Endometrium (tissue), 2 donors: ENCODE measurements at regions not wholly inside any gene's neighbourhood (a gene's known extent, or its start where the extent isn't known, plus 50 kb on each side); places are given as distances from the start of the nearest gene placed in this dataset.

ENCODE experiments used
- FAIRE-seq: peaks from 2 replicates; lab custom pipeline; 2012; peaks lifted over from hg19 to GRCh38; lab: Jason Lieb, UNC
- donor health status: control.
- donor health status: control.

DNA sequence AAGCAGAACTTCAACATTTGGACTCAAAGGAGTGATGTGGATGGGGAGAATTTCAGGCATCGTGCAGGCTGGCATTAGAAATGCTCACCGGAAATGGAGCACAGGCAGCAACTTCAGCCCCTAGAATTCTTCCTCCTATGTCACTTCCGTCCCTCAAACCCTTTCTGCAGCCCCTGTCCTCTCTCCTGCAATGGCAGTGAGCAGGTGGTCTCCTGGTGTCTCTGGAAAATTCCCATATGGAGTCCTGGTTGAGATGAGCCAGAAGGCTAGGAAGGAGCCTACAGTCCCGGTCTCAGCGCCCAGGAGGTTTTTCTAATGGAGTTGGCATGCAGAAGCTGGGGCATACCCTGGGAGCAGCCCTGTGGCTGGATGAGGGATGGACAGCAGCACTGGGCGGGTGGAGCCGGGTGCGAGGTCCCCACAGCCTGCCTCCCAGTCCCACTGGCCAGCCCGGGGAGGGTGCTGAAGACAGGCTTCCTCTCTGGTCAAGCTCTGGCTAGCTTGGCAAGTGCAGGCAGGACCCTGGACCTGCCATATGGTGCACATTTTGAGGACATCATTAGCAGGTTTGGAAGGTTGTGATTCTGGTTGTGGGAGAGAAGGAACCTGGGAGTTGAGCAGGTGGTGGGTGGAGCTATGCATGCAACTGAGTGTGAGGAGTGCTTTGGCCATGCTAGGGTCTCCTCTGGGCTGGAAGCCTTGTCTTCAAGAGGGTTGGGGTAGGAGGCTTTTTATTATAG lies 59.8 kb upstream of the B3GAT1 start:
- FAIRE-seq = no peak

DNA sequence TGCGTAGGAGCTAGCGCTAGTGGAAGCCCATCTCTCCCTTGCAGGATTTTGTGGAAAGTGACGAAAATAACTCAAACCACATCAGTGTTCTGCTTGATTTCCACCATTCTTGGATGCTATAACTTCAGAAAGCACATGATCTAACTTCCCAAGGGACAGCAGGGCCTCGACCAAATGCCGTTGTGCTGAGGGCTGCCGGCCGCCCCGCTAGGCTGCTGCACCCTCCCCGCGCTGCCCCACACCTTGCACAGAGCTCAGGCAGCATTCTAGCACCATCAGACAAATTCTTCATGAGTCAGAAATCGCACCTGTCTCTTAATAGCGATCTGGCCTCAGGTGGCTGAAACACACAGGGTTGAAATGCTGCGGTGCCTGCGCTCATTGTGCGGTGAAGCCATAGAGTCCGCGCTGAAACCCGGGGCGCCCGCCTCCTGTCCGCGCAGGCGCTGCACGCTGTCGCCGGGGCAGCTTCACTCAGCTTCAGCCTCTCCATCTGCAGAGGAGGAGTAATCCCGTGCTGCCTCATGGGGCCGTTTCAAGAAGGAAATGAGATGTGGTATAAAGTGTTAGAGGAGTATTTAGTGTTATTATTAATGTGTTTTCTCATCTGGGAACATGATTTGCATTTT lies 59.2 kb upstream of the B3GAT1 start:
- no peak for FAIRE-seq

DNA sequence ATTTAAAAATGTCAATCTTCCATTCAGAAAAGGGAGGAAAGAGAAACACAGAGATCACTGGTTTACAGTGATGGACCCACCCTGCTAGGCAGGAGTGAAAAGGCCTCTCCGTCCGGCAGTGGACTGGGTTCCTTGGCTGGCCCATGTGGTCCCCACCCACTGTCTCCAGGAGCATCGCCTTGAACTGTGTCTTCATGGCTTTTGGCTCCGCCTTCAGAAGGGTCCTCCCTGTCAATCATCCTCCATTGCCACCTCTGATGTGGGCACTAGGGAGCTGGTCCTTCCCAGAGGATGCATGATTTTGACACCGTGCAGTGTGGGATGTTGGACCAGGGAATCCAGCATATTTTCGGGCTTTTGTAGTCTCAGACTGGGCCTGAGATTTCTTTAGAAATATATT lies 58.2 kb upstream of the B3GAT1 start:
- no peak for FAIRE-seq

DNA sequence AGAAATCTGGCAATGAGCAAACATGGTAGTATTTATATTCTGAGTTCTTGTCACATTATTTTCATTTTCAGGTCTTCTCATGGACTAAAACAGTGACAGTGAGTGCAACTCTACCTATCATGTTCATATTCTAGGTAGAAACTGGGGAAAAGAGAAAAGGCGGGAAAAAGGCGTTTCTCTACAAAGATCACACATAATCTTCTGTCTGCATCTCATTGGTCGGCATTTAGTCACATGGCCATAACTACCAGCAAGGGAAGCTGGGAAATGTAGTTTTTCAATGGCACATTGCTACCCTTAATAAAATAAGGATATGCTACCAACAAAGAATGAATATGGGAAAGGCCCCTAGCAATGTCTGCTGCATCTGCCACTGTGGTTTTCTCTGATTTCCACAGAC lies 57.6 kb upstream of the B3GAT1 start:
- FAIRE-seq = no peak

DNA sequence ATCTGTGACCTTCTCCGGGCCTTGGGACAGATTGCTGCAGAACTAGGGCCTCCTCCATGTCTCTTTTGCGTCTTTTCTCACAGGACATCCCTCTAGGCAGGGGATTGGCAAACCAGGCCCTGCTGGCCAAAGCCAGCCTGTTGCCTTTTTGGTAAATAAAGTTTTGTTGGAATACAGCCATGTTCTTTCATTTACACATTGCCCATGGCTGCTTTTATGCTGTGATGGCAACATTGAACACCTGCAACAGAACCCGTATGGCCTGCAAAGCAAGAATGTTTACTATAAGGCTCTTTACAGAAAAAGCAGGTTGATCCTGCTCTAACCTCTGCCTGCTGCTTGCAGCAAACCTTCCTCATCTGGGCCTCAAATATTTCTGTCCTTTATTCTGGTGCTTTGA lies 56.8 kb upstream of the B3GAT1 start:
- no peak for FAIRE-seq

DNA sequence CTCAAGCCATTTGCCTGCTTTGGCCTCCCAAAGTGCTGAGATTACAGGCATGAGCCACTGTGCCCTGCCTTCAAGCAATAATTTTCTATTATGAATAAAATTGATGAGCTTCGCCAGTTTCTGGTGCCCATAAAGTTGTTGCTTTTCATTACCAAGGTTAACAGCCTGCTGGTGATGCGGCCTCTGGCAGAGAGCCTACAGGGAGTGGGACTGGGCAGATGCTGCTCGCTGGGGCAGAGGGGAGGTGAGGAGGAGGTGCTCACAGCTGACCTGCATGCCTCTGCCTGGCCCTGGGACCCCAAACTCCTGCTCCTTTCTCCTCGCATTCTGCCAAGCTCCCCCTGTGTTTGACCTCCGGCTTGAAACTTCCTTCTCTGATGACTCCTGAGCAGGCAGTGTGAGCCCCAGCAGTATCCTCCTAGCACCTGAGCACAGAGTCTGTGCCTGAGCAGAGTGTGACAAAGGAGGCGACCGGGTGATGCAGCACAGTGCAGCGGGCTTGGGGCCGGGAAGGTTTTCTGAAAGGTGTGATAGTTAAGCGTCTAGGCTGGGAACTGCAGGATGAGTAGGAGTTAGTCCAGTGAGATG lies 56.1 kb upstream of the B3GAT1 start:
- FAIRE-seq = no peak

DNA sequence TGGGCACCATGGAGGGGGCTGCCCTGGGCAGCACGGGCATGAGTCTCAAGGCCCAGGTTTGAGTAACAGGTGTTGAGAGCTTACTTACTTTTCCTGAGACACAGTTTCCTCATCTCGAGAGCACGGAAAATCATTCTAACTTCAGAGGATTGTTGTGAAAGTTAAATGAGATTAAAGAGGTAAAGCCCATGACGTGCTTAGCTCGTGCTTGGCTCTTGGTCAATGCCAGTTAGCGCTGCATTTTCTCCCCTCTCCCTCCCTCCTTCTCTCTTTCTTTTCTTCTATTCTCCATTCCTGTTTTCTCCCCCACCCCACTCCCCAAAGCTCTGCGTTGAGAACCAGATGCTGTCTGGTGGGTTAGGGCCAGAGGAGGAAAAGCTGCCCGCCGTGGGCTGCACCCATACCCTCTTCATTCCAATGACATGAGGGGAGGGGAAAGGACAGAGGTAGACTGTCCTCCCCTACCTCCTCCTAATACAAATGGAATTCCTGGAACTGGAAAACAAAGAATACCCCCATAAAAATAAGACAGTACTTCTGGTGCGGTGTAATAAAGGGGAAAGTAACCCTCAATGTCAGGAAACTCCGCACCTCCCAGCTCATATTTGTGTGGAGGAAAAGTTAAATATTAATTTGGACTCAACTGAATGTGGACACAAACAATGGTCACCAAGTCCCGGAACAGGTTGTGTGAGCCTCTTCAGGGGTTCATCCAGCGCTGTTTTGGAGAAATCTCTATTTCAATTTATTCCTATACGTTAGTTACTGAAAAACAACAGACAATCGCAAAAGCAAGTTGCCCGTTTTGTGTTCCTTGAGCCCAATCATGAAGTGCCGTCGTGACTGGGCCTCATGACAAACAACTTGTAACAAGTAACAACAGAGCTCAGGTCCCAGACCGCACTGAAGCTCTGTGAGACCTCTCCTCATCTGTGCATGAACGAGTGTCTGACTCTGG lies 54.8 kb upstream of the B3GAT1 start:
- no peak for FAIRE-seq

DNA sequence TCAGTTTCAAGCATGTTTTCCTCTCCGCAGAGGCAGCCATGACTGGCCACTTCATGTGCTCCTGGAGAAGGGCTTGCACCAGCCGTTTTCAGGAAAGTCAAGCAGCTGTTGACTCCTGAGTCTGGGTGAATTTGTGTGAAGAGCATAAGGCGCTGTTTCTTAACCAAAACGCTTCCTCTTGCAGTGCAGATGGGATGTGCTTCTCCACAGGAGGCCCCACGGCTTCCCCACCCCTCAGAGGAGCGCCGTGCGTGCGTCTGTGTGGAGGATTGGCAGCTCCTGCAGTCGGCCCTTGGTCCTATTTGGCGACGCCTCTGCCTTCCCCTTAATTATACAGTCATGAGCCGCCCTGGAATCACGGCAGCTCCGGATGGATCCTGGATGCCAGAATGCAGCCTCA lies 54.1 kb upstream of the B3GAT1 start:
- no peak for FAIRE-seq

DNA sequence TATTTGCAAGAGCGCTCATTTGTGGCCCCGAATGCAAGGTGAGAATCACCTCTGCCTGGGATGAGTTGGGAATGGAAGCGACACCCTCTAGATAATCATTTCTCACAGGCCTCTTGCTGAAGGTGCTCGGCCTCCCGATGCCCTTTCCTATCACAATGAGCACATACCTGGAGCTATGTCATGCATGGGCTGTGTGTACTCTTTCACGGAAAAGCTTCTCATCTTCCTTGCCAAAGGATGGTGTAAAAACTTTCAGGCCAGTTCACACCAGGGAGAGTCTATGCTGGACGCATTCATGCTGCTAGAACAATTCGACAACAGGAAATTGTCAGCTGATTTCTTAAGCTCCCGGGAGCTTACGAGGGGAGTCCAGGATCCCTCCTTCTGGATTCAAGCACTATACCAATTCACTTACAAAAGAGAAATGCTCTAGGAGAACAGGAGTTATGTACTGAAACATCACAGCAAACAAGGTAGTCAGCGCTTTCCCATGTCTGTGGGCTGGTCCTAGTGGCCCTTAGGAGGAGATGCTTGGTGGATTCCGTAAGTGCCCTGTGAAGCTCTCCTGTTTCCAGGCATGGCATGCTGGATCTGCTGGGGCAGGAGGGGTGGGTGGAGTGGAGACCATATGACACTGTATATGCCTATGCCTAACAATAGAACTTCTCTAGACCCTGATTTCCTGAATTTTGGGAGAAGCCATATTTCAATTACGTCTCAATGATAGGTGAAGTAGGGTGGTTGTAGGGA lies 53.1 kb upstream of the B3GAT1 start:
- FAIRE-seq = no peak

DNA sequence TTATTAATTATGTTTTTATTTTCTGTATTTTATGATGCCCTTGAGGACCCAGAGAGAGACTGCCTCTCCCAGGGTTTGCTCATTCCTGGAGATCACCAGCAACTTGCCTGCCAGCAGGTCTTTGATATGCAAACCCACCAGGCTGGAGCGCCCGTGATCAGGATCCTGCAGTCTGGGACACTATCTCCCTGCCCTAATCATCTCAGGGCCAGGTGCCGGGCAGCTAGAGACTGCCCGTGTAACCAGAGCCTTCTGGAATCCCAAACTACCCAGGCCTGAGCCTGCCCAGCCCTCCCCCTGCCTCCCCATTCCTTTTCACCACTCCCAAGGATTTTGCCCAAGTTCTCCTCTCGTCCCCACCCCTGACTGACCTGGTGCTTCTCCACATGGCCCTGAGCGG lies 52.2 kb upstream of the B3GAT1 start:
- no peak for FAIRE-seq

DNA sequence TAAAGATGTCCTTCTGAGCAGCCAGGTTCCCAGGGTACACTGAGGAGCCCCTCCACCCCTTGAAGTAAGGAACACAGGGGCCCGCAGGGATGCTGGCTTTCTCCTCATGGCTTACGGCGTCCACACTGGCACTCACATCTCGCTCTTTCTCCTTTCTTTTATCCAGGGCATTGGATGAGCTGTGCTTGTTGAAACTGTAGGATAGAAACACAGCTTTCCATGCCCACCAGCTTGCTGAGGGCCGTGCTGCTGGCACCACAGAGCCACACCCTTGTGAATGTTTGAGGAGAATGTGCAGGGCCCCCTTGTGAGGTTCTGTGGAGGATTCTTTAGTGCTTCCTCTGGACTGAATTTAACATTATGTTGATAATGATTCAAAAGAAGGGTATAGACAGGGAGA lies 51.7 kb upstream of the B3GAT1 start:
- FAIRE-seq = no peak
